Endodermal cell (in vitro differentiated cells): ENCODE measurements at regions not wholly inside any gene's neighbourhood (a gene's known extent, or its start where the extent isn't known, plus 50 kb on each side); places are given as distances from the start of the nearest gene placed in this dataset.

Source experiments
- DNase-seq: peaks from one replicate; pipeline ENCODE4 v3.0.0-alpha.2; 2017
- H3K27ac ChIP-seq: 2 replicates; pipeline ENCODE4 v1.5.1; 2013; ENCODE audit warnings: mild to moderate bottlenecking, low read depth, low read length, moderate library complexity
- H3K27me3 ChIP-seq: 2 replicates; pipeline ENCODE4 v1.6.1; 2013; ENCODE audit warnings: mild to moderate bottlenecking, low read length, moderate library complexity; ENCODE audit not compliant: insufficient read depth, control insufficient read depth, poor library complexity, severe bottlenecking
- H3K36me3 ChIP-seq: 2 replicates; pipeline ENCODE4 v1.7.0; 2013; ENCODE audit warnings: mild to moderate bottlenecking, low read length, moderate library complexity; ENCODE audit not compliant: control insufficient read depth, insufficient read depth
- H3K4me1 ChIP-seq: one replicate; pipeline ENCODE4 v1.7.0; 2013; ENCODE audit warnings: low read length; ENCODE audit not compliant: control insufficient read depth, insufficient read depth
- H3K4me3 ChIP-seq: 2 replicates; pipeline ENCODE4 v1.5.1; 2013; ENCODE audit warnings: mild to moderate bottlenecking, low read length, moderate library complexity
- H3K9ac ChIP-seq: 2 replicates; pipeline ENCODE4 v1.6.1; 2013; ENCODE audit warnings: mild to moderate bottlenecking, low read length, moderate library complexity; ENCODE audit not compliant: poor library complexity, severe bottlenecking; ENCODE audit errors: extremely low read depth
- H3K9me3 ChIP-seq: 2 replicates; pipeline ENCODE4 v1.6.1; 2013; ENCODE audit warnings: mild to moderate bottlenecking, low read length, moderate library complexity; ENCODE audit not compliant: control insufficient read depth
- H3K27ac Mint-ChIP-seq: 2 replicates; pipeline ENCODE4 v1.8.0; 2020; ENCODE audit warnings: mixed read lengths
- H3K27me3 Mint-ChIP-seq: 2 replicates; pipeline ENCODE4 v1.8.0; 2021; ENCODE audit warnings: mild to moderate bottlenecking, mixed read lengths; ENCODE audit not compliant: insufficient read depth
- H3K36me3 Mint-ChIP-seq: 2 replicates; pipeline ENCODE4 v1.8.0; 2020; ENCODE audit warnings: low read depth, mixed read lengths
- H3K4me1 Mint-ChIP-seq: 2 replicates; pipeline ENCODE4 v1.8.0; 2020; ENCODE audit warnings: mixed read lengths
- H3K4me3 Mint-ChIP-seq: 2 replicates; pipeline ENCODE4 v1.8.0; 2020; ENCODE audit warnings: mild to moderate bottlenecking, moderate library complexity, mixed read lengths
- H3K9me3 Mint-ChIP-seq: 2 replicates; pipeline ENCODE4 v1.8.0; 2020; ENCODE audit warnings: mild to moderate bottlenecking, mixed read lengths
- WGBS, 2 experiments: methylation state at CpG; one replicate each; pipeline versions ENCODE4 v1.1.5 to v1.1.7; 2013; ENCODE audit warnings: missing lambda C conversion rate in 2 of 2, mixed read lengths in 1 of 2; ENCODE audit not compliant: insufficient coverage in 1 of 2, insufficient read length in 1 of 2; 5-methylcytosine and 5-hydroxymethylcytosine counted together
- TF ChIP-seq, protein P1 (sequence below): fragments of 200-600 bp; sonication (generic); conservative IDR thresholded peaks from 2 replicates; pipeline ENCODE4 v1.5.0; 2021; ENCODE audit warnings: antibody characterized with exemption, mild to moderate bottlenecking

DNA sequence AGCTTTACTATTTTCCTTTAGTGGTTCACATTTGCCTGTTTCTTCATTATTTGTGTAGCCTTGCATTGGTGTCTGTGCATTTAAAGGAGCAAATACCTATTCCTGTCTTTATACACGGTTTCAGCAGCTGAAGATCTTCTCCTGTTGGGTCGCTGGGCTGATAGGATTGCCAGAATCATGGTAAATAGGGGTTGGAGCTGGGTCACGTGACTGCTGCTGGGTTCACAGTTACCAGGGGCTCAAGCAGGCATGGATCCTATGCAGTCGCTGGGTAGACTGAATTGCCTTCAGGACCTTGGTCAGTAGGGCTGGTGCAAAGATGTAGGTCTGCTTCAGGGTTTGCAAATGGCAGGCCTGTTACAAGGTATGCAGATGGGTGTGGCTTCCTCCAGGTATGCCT lies 398.4 kb downstream of the RPS29 start:
- Histone ChIP-seq H3K27me3 (no peaks in the 10 kb centered on the region), H3K4me3 (no peak overlapping the region), H3K27ac (no peak overlapping the region), H3K4me1 (no peaks in the 10 kb centered on the region), H3K9ac (no peak overlapping the region), H3K9me3 (no peaks in the 10 kb centered on the region), H3K36me3 (no peaks in the 10 kb centered on the region)
- H3K9me3 Mint-ChIP-seq: peaks cover 6% of the 10 kb centered on the region
- 90 to 93% methylated on average over 4 of the region's 4 CpGs for WGBS, 2 experiments
- TF ChIP-seq, protein P1, sequence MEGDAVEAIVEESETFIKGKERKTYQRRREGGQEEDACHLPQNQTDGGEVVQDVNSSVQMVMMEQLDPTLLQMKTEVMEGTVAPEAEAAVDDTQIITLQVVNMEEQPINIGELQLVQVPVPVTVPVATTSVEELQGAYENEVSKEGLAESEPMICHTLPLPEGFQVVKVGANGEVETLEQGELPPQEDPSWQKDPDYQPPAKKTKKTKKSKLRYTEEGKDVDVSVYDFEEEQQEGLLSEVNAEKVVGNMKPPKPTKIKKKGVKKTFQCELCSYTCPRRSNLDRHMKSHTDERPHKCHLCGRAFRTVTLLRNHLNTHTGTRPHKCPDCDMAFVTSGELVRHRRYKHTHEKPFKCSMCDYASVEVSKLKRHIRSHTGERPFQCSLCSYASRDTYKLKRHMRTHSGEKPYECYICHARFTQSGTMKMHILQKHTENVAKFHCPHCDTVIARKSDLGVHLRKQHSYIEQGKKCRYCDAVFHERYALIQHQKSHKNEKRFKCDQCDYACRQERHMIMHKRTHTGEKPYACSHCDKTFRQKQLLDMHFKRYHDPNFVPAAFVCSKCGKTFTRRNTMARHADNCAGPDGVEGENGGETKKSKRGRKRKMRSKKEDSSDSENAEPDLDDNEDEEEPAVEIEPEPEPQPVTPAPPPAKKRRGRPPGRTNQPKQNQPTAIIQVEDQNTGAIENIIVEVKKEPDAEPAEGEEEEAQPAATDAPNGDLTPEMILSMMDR: no peak
- no peak for DNase-seq
- no peaks in the 10 kb centered on the region for H3K27me3 Mint-ChIP-seq
- H3K4me3 Mint-ChIP-seq: no peak overlapping the region
- no peaks in the 10 kb centered on the region for H3K36me3 Mint-ChIP-seq
- peaks cover 18% of the 10 kb centered on the region for H3K4me1 Mint-ChIP-seq
- no peak overlapping the region for H3K27ac Mint-ChIP-seq

DNA sequence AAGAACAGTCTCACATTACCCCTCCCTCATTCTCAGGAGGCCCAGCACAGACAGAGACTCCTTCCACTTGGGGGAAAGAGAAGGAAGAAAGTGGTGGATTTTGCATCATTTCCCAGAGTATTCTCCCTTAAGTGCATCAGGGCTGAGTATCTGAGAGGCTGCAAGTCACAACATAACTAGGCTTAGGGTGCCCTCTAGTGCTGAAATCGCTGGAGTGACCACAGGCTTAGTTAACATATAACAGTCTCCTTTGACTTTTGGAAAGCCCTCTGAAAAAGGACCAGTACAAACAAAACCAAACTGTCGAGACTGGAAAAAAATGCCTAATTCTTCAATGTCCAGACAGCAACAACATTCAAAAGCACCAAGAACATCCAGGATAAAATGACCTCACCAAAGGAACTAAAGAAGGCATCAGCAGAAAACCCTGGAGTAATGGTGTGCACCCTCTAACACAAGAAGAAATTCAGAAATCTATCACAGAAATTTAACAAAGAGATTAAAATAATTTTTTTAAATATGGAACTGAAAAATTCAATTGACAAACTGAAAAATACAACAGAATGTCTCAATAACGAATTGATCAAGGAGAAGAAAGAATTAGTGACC lies 412.3 kb downstream of the RPS29 start:
- no peak overlapping the region for H3K4me3 Mint-ChIP-seq
- peak; percentile 92 for DNase-seq
- no peaks in the 10 kb centered on the region for H3K27me3 ChIP-seq
- H3K9me3 ChIP-seq: no peaks in the 10 kb centered on the region
- no peak overlapping the region for H3K4me3 ChIP-seq
- H3K4me1 ChIP-seq: no peaks in the 10 kb centered on the region
- H3K9ac ChIP-seq: no peak overlapping the region
- H3K9me3 Mint-ChIP-seq: no peaks in the 10 kb centered on the region
- no peak overlapping the region for H3K27ac ChIP-seq
- no peaks in the 10 kb centered on the region for H3K36me3 Mint-ChIP-seq
- 0 to 5% methylated on average over 1 to 2 of the region's 3 CpGs for WGBS, 2 experiments
- H3K27me3 Mint-ChIP-seq: no peaks in the 10 kb centered on the region
- TF ChIP-seq, protein P1: peak; percentile 88
- no peak overlapping the region for H3K27ac Mint-ChIP-seq
- H3K36me3 ChIP-seq: no peaks in the 10 kb centered on the region
- no peaks in the 10 kb centered on the region for H3K4me1 Mint-ChIP-seq

DNA sequence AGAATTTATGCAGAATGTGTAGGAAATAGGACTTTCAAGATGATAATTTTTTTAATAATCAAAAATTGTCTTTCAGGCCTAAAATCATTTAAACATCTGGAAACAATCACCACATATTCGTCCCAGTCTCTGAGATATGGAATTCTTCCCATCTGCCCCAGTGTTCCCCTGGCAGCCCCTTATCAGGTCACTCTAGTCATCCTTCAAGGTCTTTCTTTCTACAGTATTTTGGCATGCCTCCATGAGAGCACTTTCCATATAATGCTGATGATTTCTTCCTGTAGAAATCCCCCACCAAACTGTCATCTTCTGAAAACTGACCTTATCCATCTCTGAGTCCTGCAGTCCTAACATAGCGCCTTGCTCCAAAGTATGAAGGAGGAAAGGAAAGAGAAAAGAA lies 422.1 kb downstream of the RPS29 start:
- peaks cover 4% of the 10 kb centered on the region for H3K27me3 Mint-ChIP-seq
- H3K9ac ChIP-seq: no peak overlapping the region
- H3K4me3 Mint-ChIP-seq: no peak overlapping the region
- no peaks in the 10 kb centered on the region for H3K4me1 ChIP-seq
- H3K36me3 ChIP-seq: no peaks in the 10 kb centered on the region
- no peaks in the 10 kb centered on the region for H3K4me1 Mint-ChIP-seq
- whole genome bisulfite sequencing, 2 experiments: 100% methylated on average over 1 to 2 of the region's 2 CpGs
- no peak overlapping the region for H3K4me3 ChIP-seq
- no peaks in the 10 kb centered on the region for H3K9me3 Mint-ChIP-seq
- H3K9me3 ChIP-seq: no peaks in the 10 kb centered on the region
- DNase-seq: no peak
- no peaks in the 10 kb centered on the region for H3K27me3 ChIP-seq
- H3K27ac ChIP-seq: no peak overlapping the region
- no peak overlapping the region for H3K27ac Mint-ChIP-seq
- TF ChIP-seq, protein P1: no peak
- no peaks in the 10 kb centered on the region for H3K36me3 Mint-ChIP-seq
